ENCODE measurements at regions not wholly inside any gene's neighbourhood (a gene's known extent, or its start where the extent isn't known, plus 50 kb on each side); places are given as distances from the start of the nearest gene placed in this dataset.

- H3K4me1 ChIP-seq = no peaks in the 10 kb centered on the region
- CTCF ChIA-PET = no interaction called here
- TF ChIP-seq, protein P1, sequence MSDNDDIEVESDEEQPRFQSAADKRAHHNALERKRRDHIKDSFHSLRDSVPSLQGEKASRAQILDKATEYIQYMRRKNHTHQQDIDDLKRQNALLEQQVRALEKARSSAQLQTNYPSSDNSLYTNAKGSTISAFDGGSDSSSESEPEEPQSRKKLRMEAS (IDR thresholded peaks at IDR 0.05) = no peak
- no peak for TF ChIP-seq BHLHE40 (IDR thresholded peaks at IDR 0.05; ENCODE audit: low read depth, low read length)
- ATAC-seq (no peak), FAIRE-seq (no peak), DNase-seq (ENCODE audit: low read depth in 1 of 2, low spot score in 1 of 2) (no peak)
- POLR2A ChIA-PET = no interaction called here
- H3K27ac ChIP-seq = no peak overlapping the region
- H3K9me3 ChIP-seq = no peaks in the 10 kb centered on the region
- no peak overlapping the region for H3K4me3 ChIP-seq
- no peak overlapping the region for H3K4me2 ChIP-seq
These were observed 293.7 kb upstream of the GRM7 start for GRCh38 chr3:6567241-6567640.

DNA sequence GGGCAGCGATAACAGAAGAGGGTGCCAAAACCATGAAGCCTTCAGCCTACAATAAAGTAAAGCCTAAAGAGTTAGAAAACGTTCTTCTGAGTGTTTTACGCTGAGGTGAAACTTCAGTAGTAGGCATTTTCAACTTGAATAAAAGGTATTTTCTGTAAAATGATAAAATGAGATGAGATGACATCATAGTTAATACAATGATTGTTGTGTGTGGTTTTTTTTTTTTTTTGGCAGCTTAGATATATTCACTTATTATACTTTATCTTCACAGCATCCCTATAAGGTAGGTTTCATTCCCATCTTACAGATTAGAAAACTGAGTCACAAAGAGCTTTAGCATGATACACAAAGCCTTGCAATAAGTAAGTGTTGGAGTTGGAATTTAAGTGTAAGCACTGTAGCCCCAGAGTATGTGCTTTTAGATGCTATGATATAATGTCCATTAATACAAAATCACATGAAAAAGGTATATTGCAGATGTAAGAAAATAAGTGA lies 291.9 kb upstream of the GRM7 start:
- ChIA-PET POLR2A (no interaction called here), CTCF (no interaction called here)
- TF ChIP-seq PHF8 (IDR thresholded peaks at IDR 0.05; ENCODE audit: borderline replicate concordance, low read depth) (no peak), HMGXB4 (CRISPR knock-in tag; IDR thresholded peaks at IDR 0.05; ENCODE audit: borderline replicate concordance) (no peak), NPAS2 (CRISPR knock-in tag; IDR thresholded peaks at IDR 0.05; ENCODE audit: borderline replicate concordance) (no peak)
- no peak for FAIRE-seq
- no peaks in the 10 kb centered on the region for H3K4me1 ChIP-seq
- WGBS (ENCODE audit: missing lambda C conversion rate) = 5% methylated on average over 3 of the region's 3 CpGs
- H3K4me2 ChIP-seq = no peak overlapping the region
- no peak for DNase-seq (ENCODE audit: low read depth in 1 of 2, low spot score in 1 of 2)
- no peak for ATAC-seq
- H3K27ac ChIP-seq = no peak overlapping the region
- no peaks in the 10 kb centered on the region for H3K9me3 ChIP-seq
- no peak overlapping the region for H3K4me3 ChIP-seq

- DNase-seq (ENCODE audit: low read depth in 1 of 2, low spot score in 1 of 2) (no peak), FAIRE-seq (no peak), ATAC-seq (no peak)
- POLR2A ChIA-PET = no interaction called here
- TF ChIP-seq RNF2 (IDR thresholded peaks at IDR 0.05; ENCODE audit: borderline replicate concordance, low read depth) (no peak), HMGXB4 (CRISPR knock-in tag; IDR thresholded peaks at IDR 0.05; ENCODE audit: borderline replicate concordance) (no peak), POLR2A (IDR thresholded peaks at IDR 0.05; ENCODE audit: low read length) (no peak), CBX2 (IDR thresholded peaks at IDR 0.05; ENCODE audit: borderline replicate concordance, low read depth) (no peak), RCOR1 (IDR thresholded peaks at IDR 0.05; ENCODE audit: low read depth, low read length) (no peak), ESRRA (IDR thresholded peaks at IDR 0.05; ENCODE audit: borderline replicate concordance, low read length) (no peak), BCL3 (IDR thresholded peaks at IDR 0.05) (no peak), NPAS2 (CRISPR knock-in tag; IDR thresholded peaks at IDR 0.05; ENCODE audit: borderline replicate concordance) (no peak), REST (IDR thresholded peaks at IDR 0.05) (no peak), HES2 (IDR thresholded peaks at IDR 0.05) (no peak), ELK1 (IDR thresholded peaks at IDR 0.05; ENCODE audit: low read depth, low read length) (no peak), KDM1A (IDR thresholded peaks at IDR 0.05; ENCODE audit: low read depth) (no peak), RARB (CRISPR knock-in tag; IDR thresholded peaks at IDR 0.05) (no peak), HDAC2 (IDR thresholded peaks at IDR 0.05) (no peak), RAD21 (conservative IDR thresholded peaks at IDR 0.05 in 1 of 2, IDR thresholded peaks at IDR 0.05 in 1 of 2) (no peak), JUNB (IDR thresholded peaks at IDR 0.05) (no peak), EHMT2 (IDR thresholded peaks at IDR 0.05; ENCODE audit: low read depth) (no peak)
- no peaks in the 10 kb centered on the region for H3K9me3 ChIP-seq
- no peak overlapping the region for H3K4me2 ChIP-seq
- H3K4me3 ChIP-seq = no peak overlapping the region
- H3K4me1 ChIP-seq = no peaks in the 10 kb centered on the region
- CTCF ChIA-PET = no interaction called here
- H3K27ac ChIP-seq = no peak overlapping the region
- WGBS (ENCODE audit: missing lambda C conversion rate) = 5% methylated on average over 3 of the region's 3 CpGs
These were observed 289.5 kb upstream of the GRM7 start for GRCh38 chr3:6571448-6571847.

Data from A549 (cell line).